ENCODE measurements at regions not wholly inside any gene's neighbourhood (a gene's known extent, or its start where the extent isn't known, plus 50 kb on each side); places are given as distances from the start of the nearest gene placed in this dataset.

DNA sequence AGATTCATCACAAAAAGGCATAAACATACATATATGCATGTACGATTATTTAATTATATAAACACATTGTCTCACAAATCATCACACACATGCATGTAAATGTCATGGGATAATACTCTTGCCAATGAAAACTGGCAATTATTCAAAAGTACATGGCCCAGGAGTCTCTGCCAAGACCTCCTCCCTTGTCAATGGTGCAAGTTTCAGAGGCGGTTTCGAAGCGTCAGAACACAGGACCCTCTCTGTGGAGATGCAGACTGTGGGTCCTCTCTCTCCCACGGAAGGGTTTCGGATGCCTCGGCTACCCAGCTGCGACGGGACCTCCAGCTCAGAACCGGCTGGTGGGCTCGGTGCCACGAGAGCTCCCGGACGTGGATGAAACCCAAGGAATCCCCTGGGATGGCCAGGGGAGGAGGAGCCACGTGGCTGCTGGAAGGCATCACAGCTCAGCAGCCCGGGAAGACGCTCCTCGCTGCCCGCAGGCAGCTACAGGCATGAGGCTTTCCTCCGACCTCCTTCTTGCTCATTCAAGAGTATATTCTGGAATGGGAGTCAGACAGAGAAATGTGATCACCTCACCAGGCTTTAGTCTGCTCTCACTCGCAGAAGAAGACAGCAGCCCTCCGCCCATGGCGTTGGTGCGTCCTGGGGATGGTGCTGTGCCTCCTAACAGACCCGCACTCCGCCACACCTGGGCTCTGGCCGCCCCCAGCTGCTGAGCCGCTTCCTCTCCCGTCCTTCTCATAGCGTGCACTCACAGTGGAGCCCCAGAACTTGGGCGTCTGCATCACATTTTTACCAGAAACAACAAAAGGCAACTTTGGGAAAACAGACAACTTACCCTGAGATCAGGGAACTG, 308.8 kb downstream of the IRX2 start:
- no peak for DNase-seq (ENCODE audit: low read depth, low spot score)

DNA sequence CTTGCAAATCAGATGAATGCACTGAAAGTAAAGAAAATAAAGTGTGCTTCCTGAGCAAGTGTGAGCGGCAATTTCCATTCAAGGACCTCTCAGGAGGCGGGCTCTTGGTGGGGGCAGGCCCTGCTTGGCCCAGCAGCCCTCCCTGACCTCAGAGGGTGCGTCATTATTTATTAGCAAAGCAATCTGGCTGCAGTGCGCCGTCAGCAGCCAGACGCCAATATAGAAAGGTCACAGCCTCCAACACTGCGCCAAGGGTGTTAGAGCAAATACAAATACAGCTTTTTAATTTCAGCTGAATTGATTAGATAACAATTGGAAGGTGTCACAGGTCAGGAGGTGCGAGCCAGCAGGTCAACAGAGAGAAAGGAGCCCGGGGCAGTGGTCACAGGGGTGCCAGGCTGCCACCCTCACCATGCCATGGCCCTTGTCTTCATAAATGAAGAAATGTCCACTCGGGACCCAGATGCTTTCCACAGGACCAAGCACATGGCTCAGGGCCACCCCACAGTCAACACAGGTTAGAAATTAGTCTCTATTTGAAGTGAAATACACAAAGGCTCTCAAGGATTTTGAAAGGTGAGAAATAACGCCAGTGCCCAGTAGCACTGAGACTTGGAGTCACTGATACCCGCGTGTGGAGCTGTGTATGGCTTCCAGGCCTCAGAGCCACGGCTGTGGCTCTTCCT, 309.8 kb downstream of the IRX2 start:
- DNase-seq (ENCODE audit: low read depth, low spot score): no peak

DNA sequence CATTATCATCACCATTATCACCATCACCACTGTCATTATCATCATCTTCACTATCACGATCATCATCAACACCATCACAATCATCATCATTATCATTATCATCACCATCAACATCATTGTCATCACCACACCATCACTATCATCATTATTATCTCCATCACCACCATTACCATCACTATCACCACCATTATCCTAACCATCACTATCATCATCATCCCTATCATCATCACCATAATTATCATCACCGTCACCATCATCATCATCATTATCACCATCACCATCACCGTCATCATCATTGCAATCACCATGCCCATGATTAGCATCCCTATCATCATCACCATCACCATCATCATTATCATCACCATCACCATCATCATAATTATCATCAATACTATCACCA, 311.9 kb downstream of the IRX2 start:
- no peak for DNase-seq (ENCODE audit: low read depth, low spot score)

DNA sequence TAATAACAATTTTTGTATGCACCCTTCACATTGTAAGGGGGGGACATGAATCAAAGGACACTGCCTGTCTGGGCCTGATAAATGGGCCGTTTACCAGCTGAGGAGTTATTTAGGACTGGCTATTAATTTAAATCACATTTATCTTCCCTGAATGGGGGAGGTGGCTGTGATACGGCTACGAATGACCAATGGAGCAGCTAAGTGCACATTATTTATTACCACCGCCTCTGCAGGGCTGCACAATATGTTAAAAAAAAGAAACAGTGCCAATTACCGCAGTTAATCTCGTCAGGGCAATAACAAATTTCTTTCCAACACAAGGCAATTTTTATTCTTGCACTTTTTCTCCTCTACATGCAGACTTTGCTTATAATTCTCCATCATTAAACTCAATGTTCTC, 318.4 kb downstream of the IRX2 start:
- no peak for DNase-seq (ENCODE audit: low read depth, low spot score)

DNA sequence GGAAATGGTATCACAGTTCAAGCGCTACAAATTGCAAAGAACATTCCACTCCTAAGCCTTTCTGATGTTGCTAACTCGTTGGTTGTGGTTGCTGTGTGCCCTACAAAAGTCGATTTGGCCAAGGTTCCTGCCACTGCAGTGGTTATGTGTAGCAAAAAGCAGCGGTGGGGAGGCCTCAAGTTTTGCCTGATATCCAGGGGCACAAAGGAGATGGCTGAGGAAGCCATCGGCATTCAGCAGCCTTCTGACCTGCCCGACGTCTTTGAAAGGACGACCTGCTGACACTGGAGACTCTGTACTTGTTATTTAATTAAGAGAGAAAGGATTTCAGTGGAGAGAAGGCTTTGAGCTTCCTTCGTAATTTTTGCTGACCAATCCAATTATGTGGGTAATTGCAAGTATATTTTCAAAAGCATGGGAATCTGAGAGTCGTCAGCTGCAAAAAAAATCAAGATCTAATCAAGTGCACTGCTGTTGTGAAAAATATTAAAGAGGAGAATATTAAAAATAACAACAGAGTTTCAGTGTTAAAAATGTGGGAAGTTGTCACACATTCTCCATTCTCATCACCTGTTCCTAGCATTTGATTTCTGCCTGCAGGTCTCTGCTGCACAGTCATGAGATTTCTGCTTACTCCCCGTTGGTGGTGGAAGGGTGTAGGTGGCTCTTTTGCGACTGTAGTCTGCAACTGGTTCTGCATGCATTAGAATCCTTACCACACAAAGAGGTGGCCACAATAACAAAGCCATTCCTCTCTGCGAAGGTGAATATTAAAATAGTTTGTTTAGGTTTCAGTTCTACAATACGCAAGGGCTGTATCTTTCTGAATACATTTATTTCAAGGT, 319.2 kb downstream of the IRX2 start:
- DNase-seq (ENCODE audit: low read depth, low spot score): no peak

DNA sequence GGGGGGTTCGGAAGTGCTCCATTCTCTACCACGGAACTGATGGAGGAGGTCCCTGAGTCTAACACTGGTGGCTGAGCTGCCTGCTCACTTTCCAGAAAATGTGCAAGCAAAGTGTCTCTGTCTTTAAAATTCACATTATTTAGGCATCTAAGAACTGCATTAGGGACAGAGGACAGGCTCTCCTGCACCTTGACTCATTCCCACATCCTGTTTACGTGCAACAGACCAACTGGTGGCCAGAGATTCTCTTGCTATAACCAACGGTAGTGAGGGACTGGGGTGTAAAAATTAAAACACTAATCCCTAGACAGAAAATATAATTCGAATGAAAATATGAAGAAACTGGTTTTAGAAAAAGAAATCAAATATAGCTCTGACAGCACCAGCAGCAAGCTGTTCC, 320.9 kb downstream of the IRX2 start:
- no peak for DNase-seq (ENCODE audit: low read depth, low spot score)

DNA sequence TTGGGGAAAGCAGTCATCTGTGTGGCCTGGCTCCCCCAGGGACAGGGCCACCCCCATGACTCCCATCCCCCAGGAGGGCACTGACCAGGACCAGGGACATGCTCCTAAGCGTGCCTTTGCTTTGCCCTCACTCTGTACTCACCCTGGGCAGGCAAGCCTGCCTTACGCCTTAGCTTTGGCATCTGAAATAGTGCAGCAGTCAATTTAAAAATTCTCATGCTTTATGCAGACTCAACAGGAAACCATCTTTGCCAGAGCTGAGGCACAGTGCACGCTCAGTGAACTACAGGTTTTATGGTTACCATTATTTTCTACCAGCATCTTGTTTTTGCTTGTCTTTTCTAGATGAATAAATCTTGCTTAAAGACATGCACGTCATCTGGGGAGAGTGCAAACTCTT, 323.5 kb downstream of the IRX2 start:
- no peak for DNase-seq (ENCODE audit: low read depth, low spot score)

DNA sequence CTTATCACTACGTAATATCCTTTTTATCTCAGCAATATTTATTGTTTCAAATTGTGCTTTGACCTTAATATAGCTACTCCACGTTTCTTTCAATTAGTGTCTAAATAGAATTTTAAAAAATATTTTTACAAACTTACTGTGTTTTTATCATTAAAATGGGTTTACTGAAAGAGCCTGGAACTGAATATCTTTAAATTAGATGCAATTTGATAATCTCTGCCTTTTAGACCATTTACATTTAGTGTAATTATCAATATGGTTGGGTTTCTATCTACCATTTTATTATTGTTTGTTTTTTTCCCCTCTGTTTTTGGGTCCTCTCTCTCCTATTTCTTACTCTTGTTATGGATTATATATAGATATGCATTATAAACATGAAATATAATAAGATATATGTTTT, 327.8 kb downstream of the IRX2 start:
- no peak for DNase-seq (ENCODE audit: low read depth, low spot score)

DNA sequence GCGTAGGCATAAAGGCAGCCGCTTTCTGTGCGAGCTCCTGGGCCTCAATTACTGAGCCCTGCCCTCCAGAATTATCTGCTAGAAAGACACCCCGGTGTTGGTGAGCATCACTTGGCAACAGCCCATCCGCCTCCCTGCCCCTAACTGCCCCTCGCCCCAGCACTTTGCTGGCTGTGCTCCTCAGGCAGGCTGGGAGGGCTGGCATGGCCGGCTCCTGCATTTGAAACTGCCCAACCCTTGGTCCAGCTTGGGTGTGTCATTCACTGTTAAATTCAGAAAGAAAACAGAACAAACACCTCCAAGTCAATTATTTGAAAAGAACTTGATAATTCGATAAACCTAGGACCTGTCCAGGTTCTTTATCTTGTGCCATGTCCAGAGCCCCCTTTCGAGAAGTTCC, 334.2 kb downstream of the IRX2 start:
- no peak for DNase-seq (ENCODE audit: low read depth, low spot score)

DNA sequence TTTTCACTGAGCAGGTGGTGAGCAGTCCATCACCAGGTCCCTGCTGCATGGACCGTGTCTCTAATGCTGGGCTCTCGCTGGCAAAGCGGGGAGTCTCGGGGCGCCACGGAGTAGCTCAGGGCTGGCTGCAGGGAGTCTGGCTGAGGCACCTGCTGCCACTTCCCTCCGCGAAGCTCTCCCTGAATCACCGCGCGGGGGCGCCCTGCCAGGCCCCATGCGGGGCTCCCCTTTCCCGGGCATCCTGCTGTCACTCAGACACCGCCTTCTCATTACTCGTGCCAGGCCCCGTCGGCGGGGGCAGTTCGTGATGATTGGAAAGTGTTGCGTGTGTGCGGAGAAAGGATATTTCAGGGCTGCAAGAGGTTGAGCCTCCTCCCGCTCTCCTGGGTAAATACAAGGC, 335.8 kb downstream of the IRX2 start:
- no peak for DNase-seq (ENCODE audit: low read depth, low spot score)

DNA sequence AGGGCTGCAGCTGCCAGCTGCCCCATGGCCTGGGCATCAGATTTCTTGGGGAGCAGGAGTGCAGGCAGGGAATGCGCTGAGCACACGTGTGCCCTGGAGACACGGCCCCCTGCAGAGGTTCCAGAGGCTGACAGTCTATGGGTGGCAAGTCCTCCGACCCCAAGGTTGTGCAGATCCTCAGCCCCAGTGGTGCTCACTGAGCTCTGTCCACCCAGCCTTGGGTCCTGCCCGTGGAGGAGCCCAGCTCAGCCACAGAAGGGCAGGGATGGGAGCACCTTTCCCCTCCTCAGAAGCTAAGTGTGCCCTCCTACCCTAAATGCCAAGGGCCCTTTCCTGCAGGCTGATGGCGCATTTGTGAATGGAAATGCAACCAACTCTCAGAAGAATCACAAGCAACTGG, 341.0 kb downstream of the IRX2 start:
- DNase-seq (ENCODE audit: low read depth, low spot score): no peak

DNA sequence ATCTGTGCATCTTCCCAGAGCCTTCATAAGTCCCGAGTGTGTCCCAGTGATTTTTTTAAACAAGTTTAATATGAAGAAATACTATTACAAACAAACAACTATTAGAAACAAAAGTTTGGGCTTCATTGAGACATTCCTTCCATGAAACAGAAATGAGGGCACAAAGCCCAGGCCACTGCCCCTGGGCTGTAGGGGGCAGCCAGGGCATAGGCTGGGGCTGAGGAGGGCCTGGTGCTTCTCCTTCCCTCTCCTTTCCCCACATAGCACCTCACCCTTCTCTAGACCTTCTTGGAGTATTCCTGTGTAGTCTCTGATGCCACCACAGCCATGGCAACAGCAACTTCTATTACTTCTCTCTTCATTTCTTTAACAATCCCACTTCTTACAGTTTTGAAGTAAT, 348.2 kb downstream of the IRX2 start:
- no peak for DNase-seq (ENCODE audit: low read depth, low spot score)

DNA sequence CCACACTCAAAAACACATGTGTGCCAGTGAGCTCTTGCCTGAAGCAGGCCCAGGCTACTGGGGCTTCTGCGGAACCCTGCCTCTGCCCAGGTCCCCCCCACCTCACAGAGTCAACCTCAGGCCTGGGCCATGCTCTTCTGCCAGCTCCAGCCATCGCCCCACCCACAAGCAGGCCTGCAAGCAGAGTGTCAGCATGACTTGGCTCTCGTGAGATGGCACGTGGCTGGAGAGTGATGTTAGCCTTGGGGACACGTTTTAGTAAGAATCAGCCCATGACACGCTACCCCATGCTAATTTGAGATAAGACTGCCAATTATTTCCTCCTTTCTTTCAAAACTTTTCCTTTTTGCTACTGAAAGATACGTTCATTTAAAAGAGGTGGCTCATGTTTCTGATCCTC, 351.7 kb downstream of the IRX2 start:
- no peak for DNase-seq (ENCODE audit: low read depth, low spot score)

DNA sequence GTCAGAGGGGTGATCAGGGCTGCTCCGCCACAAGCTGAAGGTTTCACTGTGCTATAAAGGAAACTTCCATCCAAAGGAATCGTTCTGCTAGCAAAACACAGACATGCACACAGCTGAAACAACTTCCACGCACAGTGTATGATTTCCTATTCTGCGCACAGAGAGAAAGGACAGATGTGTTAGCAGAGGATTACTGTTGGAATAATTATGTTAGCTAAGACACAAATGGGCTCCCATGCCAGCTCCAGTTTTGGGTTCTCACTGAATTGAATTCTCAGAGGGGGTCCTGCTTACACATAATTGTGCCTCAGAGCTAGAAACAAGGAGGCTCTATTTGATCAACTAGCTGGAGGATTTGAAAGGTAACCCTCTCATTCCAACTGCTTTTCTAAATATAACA, 352.4 kb downstream of the IRX2 start:
- no peak for DNase-seq (ENCODE audit: low read depth, low spot score)

DNA sequence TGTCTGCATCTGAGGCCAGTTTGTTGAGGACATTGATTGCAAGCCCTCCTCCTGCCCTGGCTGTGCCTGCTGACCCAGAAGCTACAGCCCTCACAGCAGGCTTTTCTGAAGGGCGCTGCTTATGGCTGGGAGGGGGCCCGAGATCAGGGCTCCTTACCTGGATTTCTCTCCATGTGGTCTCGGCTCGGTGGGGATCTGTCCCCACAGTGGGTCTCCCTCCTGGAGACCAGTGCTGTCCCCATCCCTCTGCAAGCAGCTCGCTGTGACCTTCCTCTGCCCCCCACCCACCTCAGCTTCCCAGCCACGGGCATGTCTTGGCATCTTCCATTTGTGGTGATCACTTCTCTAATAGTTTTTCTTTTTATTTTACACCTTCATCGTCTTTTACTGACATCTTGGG, 357.9 kb downstream of the IRX2 start:
- DNase-seq (ENCODE audit: low read depth, low spot score): no peak

DNA sequence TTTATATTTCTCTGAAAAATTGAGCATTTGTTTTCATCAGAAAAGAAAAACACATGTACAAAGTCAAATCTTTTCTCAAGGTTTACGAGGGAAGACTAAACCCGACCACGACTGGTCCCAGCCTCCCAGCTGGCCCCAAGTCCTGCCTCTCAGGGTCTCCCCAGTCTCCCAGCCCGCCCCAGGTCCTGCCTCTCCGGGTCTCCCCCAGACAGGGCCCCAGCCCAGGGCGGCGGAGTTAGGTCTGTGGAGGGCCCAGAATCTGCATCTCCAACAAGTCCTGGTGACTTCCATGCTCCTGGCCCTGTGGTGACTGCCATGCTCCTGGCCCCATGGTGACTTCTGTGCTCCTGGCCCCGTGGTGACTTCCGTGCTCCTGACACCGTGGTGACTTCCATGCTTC, 359.9 kb downstream of the IRX2 start:
- DNase-seq (ENCODE audit: low read depth, low spot score): no peak

DNA sequence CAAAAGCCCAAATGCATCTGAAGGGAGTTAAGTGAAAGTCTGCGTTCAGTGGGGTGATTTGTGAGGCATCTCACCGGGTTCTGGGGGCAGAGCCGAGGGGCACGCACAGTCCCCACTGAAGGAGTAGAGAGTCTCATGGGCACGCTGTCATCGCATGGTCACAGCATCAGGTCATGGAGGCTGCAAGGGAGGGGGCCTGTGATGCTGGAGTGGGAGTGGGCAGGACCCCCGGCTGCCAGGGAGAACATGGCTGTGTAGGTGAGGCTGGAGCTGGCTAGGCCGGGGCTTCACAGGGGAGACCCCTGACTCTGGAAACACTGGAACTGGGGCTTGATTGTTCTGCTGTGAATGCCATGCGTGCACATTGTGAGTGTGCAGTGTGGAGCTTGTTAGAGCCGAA, 360.5 kb downstream of the IRX2 start:
- DNase-seq (ENCODE audit: low read depth, low spot score): no peak

DNA sequence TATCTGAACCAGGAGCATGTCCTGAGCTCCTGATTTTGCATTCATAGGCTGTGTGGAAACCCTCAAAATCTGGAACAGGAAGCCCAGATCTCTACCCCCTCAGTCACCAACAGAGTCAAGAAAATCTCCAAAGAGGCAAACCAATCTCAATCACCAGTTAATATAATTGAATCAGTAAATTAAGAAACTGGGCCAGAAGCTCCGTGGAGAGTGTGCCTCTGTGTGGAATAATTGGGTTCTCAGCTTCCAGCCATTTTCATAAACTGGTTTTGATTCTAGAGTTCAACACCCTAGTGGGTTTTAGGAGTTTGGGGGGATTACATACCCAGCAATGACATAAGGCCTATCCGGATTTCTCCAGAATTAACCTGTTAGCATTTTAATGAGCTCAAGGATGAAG, 362.9 kb downstream of the IRX2 start:
- DNase-seq (ENCODE audit: low read depth, low spot score): no peak

DNA sequence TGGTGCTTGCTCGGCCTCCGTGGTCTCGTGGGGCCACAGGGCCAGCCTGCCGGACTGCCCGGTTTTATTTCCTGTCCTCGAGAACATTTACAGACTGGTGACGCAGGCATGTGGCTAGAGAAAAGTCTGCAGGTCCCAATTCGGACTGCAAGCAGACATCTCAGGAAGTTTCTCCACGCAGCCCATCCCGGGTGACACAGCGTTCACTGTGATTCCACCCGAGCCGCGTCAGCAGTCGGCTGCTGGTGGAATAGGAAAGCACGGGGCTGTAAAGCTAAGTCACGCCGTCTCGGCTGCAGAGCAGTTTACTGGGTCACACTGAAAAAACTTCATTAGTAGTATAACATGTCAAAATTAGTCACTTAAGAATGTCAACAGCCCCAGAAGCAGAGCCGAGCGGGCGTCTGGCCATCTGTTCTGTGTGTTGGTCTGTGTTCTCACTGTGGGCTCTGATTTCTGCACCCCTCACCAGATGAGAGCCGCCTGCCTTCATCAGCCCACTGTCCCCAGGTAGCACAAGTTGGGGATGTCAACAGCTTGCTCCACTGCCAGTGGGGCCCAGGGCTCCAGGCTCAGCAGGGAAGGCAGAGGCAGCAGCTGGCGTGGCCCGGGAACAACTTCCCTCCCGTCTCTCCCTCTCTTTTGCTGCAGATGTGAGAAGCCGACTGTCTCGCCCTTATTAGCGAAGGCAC, 363.7 kb downstream of the IRX2 start:
- DNase-seq (ENCODE audit: low read depth, low spot score): no peak

DNA sequence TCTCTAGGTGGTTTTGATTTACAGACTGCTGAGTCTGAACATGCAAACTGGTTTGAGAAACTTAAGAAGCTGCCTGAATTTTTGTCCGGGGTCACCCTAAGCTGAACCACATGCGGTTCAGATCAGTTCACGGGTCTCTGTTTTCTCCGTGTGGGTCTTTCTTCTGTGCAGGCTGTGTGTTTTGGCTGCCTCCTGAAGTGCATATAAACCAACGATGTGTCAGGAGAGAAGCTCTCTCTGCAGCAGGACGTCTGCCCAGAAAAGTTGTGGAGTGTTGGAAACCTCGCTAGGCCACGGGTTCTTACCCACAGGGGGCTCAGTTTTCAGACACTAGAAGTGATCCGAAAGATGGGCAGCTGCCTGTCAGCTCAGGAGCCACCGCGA, 364.2 kb downstream of the IRX2 start:
- DNase-seq (ENCODE audit: low read depth, low spot score): no peak

DNA sequence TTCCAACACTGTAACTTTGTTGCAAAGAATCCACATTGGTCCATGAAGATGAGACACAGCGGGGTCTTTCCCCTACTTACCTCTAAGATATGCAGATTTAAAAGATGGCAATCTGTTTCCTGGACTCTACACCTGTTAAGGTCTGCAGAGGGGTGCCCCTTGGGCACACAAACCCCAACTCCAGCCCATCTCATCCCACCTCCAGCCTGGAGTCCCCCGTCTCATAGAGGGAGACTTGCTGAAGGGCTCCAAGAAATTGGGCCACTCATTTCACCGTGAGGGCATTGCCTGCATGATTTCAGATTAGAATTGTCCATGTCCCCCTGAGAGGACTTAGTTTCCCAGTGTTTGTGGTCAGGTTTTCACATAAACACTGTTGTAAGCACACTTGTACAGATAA, 365.7 kb downstream of the IRX2 start:
- no peak for DNase-seq (ENCODE audit: low read depth, low spot score)

DNA sequence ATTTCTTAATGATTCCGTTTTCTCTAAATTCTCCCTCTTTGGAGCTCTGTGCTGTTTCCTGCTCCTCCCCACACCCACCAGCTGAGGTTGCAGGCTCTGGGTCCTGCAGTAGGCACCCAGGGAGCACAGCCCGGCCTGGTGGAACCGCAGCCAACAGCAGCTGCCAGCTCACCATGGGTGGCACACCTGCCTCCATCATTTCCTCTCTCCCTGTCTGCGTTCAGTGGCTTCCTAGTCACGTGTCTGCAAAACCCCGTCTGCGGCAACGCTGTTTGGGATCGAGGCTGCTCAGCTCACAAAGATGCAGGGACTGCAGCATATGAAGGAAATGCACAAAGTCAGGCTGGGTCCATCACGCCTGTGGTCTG, 367.8 kb downstream of the IRX2 start:
- DNase-seq (ENCODE audit: low read depth, low spot score): no peak
